HG03025 (cell line): ENCODE measurements at regions not wholly inside any gene's neighbourhood (a gene's known extent, or its start where the extent isn't known, plus 50 kb on each side); places are given as distances from the start of the nearest gene placed in this dataset.
"Not testable (repeated sequence)": the region's sequence is repeated elsewhere in the genome, so short reads cannot be mapped to it uniquely, and the experiment has no call there.

ENCODE experiments used
- ATAC-seq: cut with Tn5 transposase; IDR thresholded peaks from one replicate; pipeline ENCODE4 v1.9.1; 2021; ENCODE audit warnings: mild to moderate bottlenecking, moderate library complexity; ENCODE audit not compliant: unreplicated experiment, low FRiP score

- no peak for ATAC-seq
Observed at GRCh38 chrX:40418813-40419195, 162.0 kb upstream of the ATP6AP2 start.

GRCh38 chrX:40418146-40418812 is 162.5 kb upstream of the ATP6AP2 start:
- ATAC-seq: no peak

GRCh38 chrX:40415675-40416074 is 165.1 kb upstream of the ATP6AP2 start:
- ATAC-seq: no peak

DNA sequence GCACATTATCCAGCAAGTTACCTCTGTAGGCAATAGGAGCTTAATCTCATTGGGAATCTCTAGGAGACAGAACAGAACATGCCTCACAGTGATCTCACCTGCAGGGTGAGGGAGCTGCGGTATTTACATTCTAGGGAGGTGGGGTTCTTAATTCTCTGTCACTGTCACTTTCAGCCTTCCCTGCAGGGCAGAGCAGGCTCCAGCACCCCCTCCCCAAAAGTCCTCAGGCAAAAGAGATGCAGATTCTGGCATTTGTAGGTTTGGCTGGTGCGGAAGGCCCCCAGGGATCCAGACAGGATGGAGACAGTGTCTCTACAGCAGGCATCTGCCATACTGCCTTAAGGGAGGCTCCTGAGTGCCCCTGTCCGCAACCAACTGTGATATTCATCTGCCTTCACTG is 166.4 kb upstream of the ATP6AP2 start:
- ATAC-seq: no peak

- ATAC-seq: no peak
Observed at GRCh38 chrX:40411340-40412111, 169.2 kb upstream of the ATP6AP2 start.

DNA sequence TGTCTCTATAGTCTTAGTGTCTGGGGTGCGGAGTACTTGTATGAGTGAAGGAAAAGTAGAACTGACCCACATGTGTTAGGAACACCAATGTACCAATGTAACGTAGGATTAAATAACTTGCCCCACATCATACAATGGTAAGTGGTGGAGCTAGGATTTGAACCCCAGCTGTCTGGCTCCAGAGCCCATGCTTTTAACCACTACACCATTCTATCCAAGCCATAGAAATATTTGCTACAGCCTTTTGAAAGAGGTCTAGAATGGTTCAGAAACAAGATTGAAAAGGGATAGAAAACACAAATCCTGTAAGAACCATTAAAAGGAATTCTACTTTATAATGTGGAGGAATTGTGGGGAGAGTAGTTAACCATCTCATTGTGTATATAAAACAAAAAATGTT is 169.9 kb upstream of the ATP6AP2 start:
- ATAC-seq: no peak

GRCh38 chrX:40406330-40406859 is 174.4 kb upstream of the ATP6AP2 start:
- ATAC-seq: no peak

DNA sequence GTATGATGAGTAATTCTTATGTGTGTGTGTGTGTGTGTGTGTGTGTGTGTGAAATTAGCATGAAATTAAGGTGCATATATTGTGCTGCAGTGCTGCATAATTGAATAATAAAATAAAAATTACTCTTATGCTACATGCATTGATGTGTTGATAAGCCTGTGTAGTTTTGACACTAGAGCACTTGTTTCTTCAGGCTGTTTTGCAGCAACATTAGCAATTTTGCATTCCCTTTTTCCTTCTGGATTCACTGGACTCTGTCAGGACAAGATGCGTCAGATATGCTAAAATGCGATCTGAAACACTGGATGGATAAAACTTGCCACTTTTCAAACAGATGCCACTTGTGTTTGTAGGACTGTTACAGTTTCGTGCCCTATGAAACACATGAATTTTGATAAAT is 175.4 kb upstream of the ATP6AP2 start:
- no peak for ATAC-seq

DNA sequence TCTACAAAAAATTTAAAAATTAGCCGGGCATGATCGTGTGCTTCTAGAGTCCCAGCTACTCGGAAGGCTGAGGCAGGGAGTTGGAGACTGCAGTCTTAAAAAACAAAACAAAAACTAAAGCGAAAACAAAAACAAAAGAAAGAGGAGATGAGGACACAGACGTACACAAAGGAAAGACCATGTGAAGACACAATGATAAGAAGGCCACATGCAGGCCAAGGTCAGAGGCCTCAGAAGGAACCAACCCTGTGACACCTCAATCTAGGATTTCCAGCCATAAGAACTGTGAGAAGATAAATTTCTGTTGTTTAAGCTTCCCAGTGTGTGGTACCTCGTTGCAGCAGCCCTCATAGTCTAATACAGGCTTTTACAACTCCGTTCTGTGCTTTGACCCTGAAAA is 177.0 kb upstream of the ATP6AP2 start:
- ATAC-seq: no peak

DNA sequence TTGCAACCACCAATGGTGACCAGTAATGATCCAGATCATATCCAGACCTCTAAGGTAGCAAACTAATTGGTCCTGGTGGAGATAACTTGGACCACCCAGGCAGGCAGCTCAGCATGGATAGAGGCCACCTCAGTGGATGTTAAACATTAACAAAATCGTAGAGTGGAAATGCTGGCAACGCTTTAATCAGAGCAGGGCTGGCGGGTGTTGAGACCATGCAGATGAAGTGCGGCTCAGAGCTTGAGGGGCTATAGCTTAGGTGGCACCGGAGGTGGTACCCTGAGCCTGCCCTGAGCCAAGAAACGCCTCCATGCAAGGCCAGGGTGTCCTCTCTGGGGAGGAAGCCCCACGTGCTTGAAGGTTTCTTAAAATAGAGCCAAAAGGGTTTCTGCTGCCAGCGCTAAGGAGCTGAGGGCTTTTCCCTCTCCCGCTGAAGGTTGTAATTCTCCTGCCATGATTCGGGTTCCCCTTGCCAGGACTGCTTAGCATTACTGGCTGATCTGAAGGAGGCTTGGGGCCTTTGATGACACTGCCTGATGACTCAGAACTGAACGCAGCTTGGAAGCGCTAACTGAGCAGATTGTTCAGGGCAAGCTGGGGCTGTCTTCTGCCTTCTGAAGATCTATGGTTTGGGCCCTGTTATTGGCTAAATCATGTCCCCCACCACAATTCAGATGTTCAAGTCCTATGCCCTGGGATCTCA is 177.8 kb upstream of the ATP6AP2 start:
- no peak for ATAC-seq

GRCh38 chrX:40395102-40395501 is 185.7 kb upstream of the ATP6AP2 start:
- no peak for ATAC-seq

- ATAC-seq: no peak
Observed at GRCh38 chrX:40394302-40394701, 186.5 kb upstream of the ATP6AP2 start.

- no peak for ATAC-seq
Observed at GRCh38 chrX:40392599-40392998, 188.2 kb upstream of the ATP6AP2 start.

DNA sequence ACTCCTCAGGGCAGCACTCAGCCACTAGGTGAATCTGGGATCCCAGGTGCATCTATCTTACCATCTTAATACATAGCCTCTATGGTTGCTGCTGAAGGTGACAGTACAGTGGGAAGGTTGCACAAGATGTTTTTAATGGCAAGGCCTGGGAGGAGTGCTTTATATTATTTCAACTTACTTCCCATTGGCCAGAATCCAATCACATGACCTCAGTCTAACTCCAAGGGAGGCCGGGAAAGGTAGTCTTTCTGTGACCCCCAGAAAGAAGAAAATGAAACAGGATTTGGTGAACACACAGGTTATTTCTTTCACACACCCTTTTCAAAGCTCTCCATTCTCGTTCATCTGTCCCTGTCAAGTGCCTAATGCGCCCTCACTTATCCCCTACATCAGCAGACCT is 189.1 kb upstream of the ATP6AP2 start:
- no peak for ATAC-seq

DNA sequence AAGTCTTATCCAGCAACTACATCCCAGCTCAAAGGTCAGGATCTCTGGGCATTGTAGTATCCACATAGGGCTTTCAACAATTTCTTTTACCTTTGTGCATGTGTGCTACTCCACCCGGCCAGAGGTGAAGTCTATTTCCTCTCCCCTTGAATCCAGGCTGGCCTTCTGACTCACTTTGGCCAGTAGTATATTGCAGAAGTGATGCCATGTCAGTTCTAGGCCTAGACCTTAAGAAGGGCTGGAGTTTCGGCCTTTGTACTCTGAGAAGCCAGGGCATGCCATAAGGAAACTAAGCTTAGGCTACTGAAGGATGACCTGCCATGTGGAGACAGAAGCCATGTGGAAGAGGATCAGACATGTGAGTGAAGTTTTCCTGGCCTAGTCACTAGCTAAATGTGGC is 191.2 kb upstream of the ATP6AP2 start:
- ATAC-seq: no peak

GRCh38 chrX:40388441-40388840 is 192.3 kb upstream of the ATP6AP2 start:
- ATAC-seq: no peak

- ATAC-seq: not testable (repeated sequence)
Observed at GRCh38 chrX:40387869-40388268, 192.9 kb upstream of the ATP6AP2 start.

- ATAC-seq: not testable (repeated sequence)
Observed at GRCh38 chrX:40387311-40387710, 193.5 kb upstream of the ATP6AP2 start.

DNA sequence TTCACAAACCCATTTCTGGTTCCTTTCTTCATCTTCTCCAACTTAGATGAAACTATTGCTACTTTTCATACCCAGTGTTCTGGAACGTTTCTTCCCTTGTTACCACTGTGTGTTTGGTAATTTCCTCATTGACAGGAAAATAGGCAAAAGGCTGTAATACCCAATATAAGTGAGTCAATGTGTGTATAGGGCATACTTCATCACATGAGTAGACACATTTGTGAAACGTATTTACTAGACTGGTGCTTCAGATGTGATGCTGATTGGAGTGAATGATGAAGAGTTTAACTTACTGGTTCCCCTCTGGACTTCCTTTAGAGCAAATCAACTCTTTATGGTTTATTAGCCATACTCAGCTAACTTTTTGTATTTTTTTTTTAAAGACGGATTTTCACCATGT is 195.1 kb upstream of the ATP6AP2 start:
- no peak for ATAC-seq

DNA sequence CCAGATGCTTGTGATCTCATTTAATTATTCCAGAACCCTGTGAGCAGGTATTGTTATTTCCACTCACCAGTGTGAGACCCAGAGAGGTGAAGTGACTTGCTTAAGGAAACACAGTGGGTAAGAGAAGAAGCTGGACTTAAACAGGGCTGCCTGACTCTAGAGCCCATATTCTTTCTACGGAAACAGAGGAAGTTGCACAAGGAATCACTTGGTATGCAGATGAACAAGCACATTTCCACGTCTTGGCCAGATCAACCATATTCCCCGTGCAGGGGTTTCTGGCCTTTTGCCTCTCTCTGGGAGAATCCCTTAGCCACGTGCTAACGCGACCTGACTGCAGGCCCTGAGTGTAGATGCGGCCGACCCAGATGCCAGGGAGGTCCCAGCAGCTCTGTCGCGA is 195.5 kb upstream of the ATP6AP2 start:
- no peak for ATAC-seq

DNA sequence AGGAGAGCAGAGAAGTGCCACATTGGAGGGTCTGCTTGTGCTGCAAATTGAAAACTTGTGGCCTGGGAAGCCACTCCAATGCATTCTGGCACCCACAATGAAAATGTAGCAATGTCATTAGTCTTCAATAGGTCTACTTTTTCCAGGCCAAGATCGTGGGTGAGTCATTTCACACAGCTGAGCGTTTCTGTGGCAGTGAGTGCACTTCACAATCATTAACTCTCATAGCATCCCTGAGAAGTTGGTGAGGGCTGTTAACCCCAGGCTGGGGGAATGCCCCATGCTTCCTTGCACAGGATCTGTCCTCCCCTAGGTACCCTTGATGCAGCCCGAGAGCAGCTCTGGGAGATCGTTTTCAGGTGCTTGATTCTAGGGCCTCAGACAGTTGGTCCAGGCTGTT is 196.8 kb upstream of the ATP6AP2 start:
- ATAC-seq: no peak
